HL-60 (cell line): ENCODE measurements at regions not wholly inside any gene's neighbourhood (a gene's known extent, or its start where the extent isn't known, plus 50 kb on each side); places are given as distances from the start of the nearest gene placed in this dataset.

Experiments
- CTCF ChIP-seq: IDR thresholded peaks from one replicate; pipeline ENCODE4 v1.5.1; 2011; ENCODE audit warnings: low read length, control low read depth, inconsistent platforms; ENCODE audit not compliant: insufficient read depth
- POLR2AphosphoS5 ChIP-seq: IDR thresholded peaks from 2 replicates; pipeline ENCODE4 v1.6.1; 2012; ENCODE audit warnings: low read depth
- SPI1 ChIP-seq: IDR thresholded peaks from 2 replicates; pipeline ENCODE4 v1.6.1; 2012; ENCODE audit warnings: low read depth, mild to moderate bottlenecking, borderline replicate concordance

GRCh38 chr2:82120115-82120514 lies 1815.6 kb upstream of the LRRTM1 start:
- TF ChIP-seq CTCF (no peak), POLR2AphosphoS5 (no peak), SPI1 (no peak)
